SK-N-MC (cell line): ENCODE measurements at regions not wholly inside any gene's neighbourhood (a gene's known extent, or its start where the extent isn't known, plus 50 kb on each side); places are given as distances from the start of the nearest gene placed in this dataset.

Source experiments
- EZH2 ChIP-seq: fragments of 200-600 bp; sonication (generic); IDR thresholded peaks from one replicate; pipeline ENCODE4 v1.6.1; 2017; ENCODE audit warnings: antibody characterized with exemption
- FOXP2 ChIP-seq: optimal IDR thresholded peaks from 2 replicates; pipeline ENCODE3; 2011; ENCODE audit warnings: mild to moderate bottlenecking, moderate library complexity; ENCODE audit not compliant: insufficient read depth; ENCODE audit errors: extremely low read length, control extremely low read depth
- POLR2AphosphoS5 ChIP-seq: IDR thresholded peaks from 2 replicates; pipeline ENCODE4 v1.6.1; 2012; ENCODE audit warnings: mild to moderate bottlenecking, low read depth, low read length, borderline replicate concordance

DNA sequence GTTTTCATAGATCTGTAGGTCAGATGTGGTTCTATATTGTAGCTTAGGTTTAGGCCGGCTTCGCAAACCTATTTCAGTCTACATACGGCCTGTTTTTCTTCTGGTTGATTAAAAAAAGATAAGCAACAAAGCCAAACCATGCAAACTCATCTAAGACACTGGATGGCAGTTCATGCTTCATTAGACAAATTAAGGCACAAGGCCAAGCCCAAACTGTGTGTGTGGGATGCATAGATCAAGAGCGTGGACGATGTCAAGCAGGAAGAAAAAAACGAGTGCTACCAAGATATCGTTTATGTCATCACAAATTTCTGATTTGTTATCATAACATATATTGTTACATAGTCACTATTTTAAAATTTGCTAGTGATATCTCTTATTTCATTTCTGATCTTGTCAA lies 357.6 kb upstream of the KIRREL3 start:
- TF ChIP-seq POLR2AphosphoS5 = no peak
- no peak for TF ChIP-seq EZH2
- no peak for TF ChIP-seq FOXP2
